ENCODE measurements at regions not wholly inside any gene's neighbourhood (a gene's known extent, or its start where the extent isn't known, plus 50 kb on each side); places are given as distances from the start of the nearest gene placed in this dataset.
"Not testable (repeated sequence)": the region's sequence is repeated elsewhere in the genome, so short reads cannot be mapped to it uniquely, and the experiment has no call there.

- DNase-seq (ENCODE audit: low read depth), result no peak
These were observed 632.5 kb upstream of the MMS22L start for GRCh38 chr6:97915537-97915936.

- no peak for DNase-seq (ENCODE audit: low read depth)
These were observed 634.4 kb upstream of the MMS22L start for GRCh38 chr6:97917369-97917768.

- DNase-seq (ENCODE audit: low read depth), result no peak
These were observed 636.0 kb upstream of the MMS22L start for GRCh38 chr6:97919046-97919445.

- no peak for DNase-seq (ENCODE audit: low read depth)
These were observed 636.6 kb upstream of the MMS22L start for GRCh38 chr6:97919631-97920030.

- no peak for DNase-seq (ENCODE audit: low read depth)
These were observed 640.2 kb upstream of the MMS22L start for GRCh38 chr6:97923249-97923648.

GRCh38 chr6:97925504-97925903 lies 642.5 kb upstream of the MMS22L start:
- DNase-seq (ENCODE audit: low read depth), result no peak

GRCh38 chr6:97939440-97940168 lies 656.6 kb upstream of the MMS22L start:
- no peak for DNase-seq (ENCODE audit: low read depth)

GRCh38 chr6:97947841-97948240 lies 664.8 kb upstream of the MMS22L start:
- DNase-seq (ENCODE audit: low read depth), result no peak

GRCh38 chr6:97958134-97958533 lies 675.1 kb upstream of the MMS22L start:
- DNase-seq (ENCODE audit: low read depth), result no peak

GRCh38 chr6:97963193-97963592 lies 680.2 kb upstream of the MMS22L start:
- no peak for DNase-seq (ENCODE audit: low read depth)

GRCh38 chr6:97969065-97969464 lies 686.0 kb upstream of the MMS22L start:
- no peak for DNase-seq (ENCODE audit: low read depth)

- DNase-seq (ENCODE audit: low read depth), result no peak
These were observed 694.1 kb upstream of the MMS22L start for GRCh38 chr6:97977084-97977483.

GRCh38 chr6:97978855-97979271 lies 695.8 kb upstream of the MMS22L start:
- no peak for DNase-seq (ENCODE audit: low read depth)

GRCh38 chr6:97979285-97979684 lies 696.3 kb upstream of the MMS22L start:
- DNase-seq (ENCODE audit: low read depth), result not testable (repeated sequence)

- DNase-seq (ENCODE audit: low read depth), result no peak
These were observed 706.4 kb upstream of the MMS22L start for GRCh38 chr6:97989451-97989850.

- no peak for DNase-seq (ENCODE audit: low read depth)
These were observed 712.1 kb upstream of the MMS22L start for GRCh38 chr6:97995158-97995557.

- DNase-seq (ENCODE audit: low read depth), result no peak
These were observed 719.7 kb upstream of the MMS22L start for GRCh38 chr6:98002678-98003077.

- no peak for DNase-seq (ENCODE audit: low read depth)
These were observed 731.6 kb upstream of the MMS22L start for GRCh38 chr6:98014442-98015201.

GRCh38 chr6:98016565-98016964 lies 733.5 kb upstream of the MMS22L start:
- DNase-seq (ENCODE audit: low read depth), result no peak

- no peak for DNase-seq (ENCODE audit: low read depth)
These were observed 737.2 kb upstream of the MMS22L start for GRCh38 chr6:98020222-98020621.

GRCh38 chr6:98024359-98024758 lies 741.3 kb upstream of the MMS22L start:
- DNase-seq (ENCODE audit: low read depth), result no peak

GRCh38 chr6:98027898-98028297 lies 744.9 kb upstream of the MMS22L start:
- no peak for DNase-seq (ENCODE audit: low read depth)

GRCh38 chr6:98033617-98034016 lies 750.6 kb upstream of the MMS22L start:
- DNase-seq (ENCODE audit: low read depth), result no peak
